ENCODE measurements at regions not wholly inside any gene's neighbourhood (a gene's known extent, or its start where the extent isn't known, plus 50 kb on each side); places are given as distances from the start of the nearest gene placed in this dataset.
"Not testable (repeated sequence)": the region's sequence is repeated elsewhere in the genome, so short reads cannot be mapped to it uniquely, and the experiment has no call there.

DNA sequence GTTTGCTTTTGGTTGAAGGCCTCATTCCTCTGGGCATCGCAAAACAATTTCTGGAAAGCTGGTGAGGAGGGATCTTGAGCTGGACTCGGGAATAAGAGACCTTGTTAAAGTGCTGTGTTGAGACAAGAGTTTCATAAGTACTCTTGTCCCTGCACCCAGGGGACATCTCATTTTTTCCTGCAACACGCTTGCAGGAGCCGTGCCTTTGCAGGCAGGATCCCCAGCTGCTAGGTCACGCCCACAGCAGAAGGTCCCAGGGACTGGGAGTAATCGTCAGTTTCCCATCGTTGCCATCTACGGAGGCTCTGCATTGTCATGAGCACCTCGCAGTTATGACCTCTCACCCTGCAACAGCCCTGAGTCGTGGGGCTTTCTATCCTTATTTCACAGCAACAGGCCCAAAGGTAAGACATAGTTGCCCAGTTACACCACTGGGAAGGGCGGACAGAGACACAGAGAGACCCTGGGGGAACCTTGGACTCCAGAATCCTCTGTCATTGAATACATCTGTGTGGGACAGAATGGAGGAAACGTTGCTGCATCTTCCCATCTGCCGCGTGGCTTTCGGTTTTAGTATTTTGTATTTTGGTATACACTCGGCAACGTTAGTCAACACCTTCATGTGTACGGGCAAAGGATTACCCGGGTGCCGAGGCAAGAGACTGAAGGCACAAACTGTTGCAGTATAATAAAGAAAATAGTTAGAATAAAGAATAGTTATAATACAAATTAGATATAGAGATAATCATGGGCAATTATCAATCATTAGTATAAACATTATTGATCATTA lies 60.4 kb upstream of the DMRTB1 start:
- TF ChIP-seq, protein P1, sequence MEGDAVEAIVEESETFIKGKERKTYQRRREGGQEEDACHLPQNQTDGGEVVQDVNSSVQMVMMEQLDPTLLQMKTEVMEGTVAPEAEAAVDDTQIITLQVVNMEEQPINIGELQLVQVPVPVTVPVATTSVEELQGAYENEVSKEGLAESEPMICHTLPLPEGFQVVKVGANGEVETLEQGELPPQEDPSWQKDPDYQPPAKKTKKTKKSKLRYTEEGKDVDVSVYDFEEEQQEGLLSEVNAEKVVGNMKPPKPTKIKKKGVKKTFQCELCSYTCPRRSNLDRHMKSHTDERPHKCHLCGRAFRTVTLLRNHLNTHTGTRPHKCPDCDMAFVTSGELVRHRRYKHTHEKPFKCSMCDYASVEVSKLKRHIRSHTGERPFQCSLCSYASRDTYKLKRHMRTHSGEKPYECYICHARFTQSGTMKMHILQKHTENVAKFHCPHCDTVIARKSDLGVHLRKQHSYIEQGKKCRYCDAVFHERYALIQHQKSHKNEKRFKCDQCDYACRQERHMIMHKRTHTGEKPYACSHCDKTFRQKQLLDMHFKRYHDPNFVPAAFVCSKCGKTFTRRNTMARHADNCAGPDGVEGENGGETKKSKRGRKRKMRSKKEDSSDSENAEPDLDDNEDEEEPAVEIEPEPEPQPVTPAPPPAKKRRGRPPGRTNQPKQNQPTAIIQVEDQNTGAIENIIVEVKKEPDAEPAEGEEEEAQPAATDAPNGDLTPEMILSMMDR (IDR thresholded peaks at IDR 0.05; ENCODE audit: insufficient read depth, missing control alignments) = no peak
- DNase-seq (ENCODE audit: insufficient read length, low spot score) (no peak), FAIRE-seq (no peak)

DNA sequence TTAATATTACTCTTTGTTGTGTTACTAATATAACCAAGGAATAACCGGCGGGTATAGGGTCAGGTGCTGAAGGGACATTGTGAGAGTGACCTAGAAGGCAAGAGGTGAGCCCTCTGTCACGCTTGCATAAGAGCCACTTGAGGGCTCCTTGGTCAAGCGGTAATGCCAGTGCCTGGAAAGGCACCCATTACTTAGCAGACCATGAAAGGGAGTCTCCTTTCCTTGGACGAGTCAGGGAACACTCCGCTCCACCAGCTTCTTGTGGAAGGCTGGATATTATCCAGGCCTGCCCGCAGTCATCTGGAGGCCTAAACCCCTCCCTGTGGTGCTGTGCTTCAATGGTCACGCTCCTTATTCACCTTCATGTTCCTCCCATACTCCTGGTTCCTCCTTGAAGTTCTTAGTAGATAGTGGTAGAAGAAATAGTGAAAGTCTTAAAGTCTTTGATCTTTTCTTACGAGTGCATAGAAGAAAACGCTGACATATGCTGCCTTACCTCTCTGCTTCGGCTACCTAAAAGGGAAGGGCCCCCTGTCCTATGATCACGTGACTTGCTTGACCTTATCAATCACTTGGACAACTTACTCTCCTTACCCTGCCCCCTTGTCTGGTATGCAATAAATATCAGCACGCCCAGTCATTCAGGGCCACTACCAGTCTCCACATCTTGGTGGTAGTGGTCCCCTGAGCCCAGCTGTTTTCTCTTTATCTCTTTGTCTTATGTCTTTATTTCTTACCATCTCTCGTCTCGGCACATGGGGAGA lies 59.6 kb upstream of the DMRTB1 start:
- not testable (repeated sequence) for DNase-seq (ENCODE audit: insufficient read length, low spot score); FAIRE-seq

DNA sequence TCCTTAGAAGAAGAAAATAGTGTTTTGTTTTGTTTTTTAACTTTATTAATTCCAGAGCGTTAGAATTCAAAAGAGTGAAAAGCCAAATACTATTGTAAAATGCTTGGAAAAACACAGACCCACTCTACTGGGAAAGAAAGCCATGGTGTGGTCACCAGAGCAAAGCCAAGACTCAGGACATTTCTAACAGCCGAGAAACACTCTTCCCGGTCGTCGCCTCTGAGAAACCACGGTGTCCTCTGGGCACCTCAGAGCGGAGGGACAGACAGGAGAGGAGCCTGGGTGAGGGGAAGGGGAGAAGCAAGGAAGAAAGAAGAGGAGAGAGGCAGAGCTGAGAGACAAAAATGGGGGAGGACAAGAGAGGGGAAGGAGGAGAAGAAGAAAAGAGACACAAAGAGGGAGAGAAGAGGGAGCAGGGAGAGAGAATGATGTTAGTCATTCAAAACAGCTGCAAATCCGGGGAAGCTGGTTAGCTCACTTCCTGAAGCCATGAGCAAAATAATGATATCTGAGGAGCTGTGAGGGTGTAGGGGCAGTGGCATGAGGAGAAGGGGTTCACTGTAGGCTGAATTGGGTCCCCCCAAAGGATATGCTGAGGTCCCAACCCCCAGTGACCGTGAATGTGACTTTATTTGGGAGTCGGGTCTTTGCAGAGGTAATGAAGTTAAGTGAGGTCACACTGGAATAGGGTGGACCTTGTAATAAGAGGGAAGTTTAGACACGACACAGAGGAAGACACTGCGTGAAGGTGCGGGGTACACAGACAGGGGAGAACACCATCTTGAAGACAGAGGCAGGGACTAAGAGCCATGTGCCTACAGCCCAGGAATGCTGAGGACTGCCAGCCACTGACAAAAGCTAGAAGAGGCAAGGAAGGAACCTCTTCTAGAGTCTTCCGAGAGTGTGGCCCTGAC lies 58.2 kb upstream of the DMRTB1 start:
- FAIRE-seq (no peak), DNase-seq (ENCODE audit: insufficient read length, low spot score) (no peak)
- TF ChIP-seq, protein P1 (IDR thresholded peaks at IDR 0.05; ENCODE audit: insufficient read depth, missing control alignments) = no peak

DNA sequence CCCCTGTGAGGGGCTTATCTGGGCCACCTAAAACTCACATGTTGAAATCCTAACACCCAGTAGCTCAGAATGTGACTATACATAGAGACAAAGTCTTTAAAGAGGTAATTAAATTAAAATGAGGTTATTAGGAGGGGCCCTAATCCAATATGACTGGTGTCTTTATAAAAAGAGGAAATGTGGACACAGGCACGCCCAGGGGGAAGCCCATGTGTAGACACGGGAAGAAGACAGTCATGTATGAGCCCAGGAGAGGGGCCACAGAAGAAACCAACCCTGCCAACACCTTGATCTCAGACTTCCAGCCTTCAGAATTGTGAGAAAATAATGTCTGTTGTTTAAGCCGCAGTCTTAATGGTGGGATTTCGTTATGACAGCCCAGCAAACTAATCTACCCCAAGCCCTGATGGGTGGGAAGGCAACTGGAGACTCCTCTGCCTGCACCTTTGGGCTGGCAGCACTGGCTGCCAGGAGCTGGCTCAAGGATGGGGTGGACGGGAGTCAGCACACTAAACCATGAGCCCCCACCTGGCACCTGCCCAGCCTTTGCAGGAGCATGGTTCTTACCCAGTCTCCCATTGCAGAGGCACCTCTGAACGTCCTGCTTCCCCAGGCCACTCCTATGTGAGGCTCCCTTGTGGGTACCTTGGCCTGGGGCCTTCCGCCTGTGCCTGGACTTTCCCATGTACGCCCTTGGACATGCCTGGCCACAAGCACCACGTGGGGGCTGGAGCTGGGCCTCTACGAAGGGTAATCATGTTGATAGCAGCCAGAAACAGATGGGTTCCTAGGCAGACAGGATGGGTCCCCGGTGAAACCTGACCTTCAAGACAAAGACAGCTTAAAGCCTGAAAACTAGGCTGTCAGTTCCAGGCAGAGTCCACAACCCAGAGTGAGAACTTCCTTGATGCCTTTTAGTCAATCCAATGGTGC lies 57.1 kb upstream of the DMRTB1 start:
- TF ChIP-seq, protein P1 (IDR thresholded peaks at IDR 0.05; ENCODE audit: insufficient read depth, missing control alignments) = no peak
- DNase-seq (ENCODE audit: insufficient read length, low spot score) (no peak), FAIRE-seq (no peak)

DNA sequence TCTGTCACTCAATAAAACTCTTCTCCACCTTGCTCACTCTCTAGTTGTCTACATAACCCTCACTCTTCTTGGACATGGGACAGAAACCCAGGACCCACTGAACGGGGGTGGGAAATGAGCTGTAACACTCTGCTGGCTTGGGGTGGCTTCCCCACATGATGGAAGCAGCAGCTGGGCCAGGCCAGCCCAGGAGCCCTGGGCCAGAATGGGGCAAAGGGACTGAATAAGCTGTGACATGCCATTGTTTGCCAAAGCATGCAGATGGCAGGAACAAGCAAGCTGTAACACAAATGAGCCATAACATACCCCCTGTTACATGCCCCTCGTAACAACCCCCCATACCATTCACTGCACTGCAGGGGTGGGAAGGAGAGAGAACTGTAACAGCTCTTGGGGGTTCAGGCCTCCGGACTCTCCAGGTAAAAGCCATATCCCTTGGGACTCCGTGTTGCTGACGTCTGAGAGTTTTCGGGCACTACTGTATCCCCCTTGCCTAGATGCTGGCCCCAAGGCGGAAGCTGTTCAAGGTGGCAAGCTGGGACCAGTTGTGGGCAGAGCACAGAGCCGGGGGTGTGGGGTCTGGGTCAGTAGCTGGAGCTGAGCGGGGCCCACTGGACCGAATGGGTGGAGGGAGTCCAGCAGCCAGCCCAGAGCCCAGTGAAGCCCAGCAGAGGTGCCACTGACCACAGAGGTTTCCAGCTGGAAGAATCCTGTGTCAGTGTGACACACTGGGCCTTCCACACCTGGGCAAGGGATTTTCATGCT lies 56.1 kb upstream of the DMRTB1 start:
- DNase-seq (ENCODE audit: insufficient read length, low spot score) (no peak), FAIRE-seq (no peak)
- TF ChIP-seq, protein P1 (IDR thresholded peaks at IDR 0.05; ENCODE audit: insufficient read depth, missing control alignments) = no peak

DNA sequence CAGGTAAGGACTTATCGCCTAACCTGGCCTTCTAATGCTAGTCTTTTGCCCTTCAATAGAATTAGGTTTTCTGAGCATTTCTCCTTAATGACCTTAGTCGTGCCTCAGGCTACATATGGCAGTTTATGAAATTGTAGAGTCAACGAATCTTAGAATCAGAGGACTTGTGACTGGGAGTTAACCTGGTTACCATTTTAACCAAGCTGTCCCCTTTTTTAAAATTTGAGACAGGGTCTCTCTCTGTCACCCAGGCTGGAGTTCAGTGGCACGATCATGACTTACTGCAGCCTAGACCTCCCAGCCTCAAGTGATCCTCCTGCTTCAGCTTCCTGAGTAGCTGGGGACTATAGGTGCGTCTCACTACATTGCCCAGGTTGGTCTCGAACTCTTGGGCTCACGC lies 53.5 kb upstream of the DMRTB1 start:
- TF ChIP-seq, protein P1 (IDR thresholded peaks at IDR 0.05; ENCODE audit: insufficient read depth, missing control alignments) = no peak
- DNase-seq (ENCODE audit: insufficient read length, low spot score) (no peak), FAIRE-seq (no peak)

Data from D721Med (cell line).